HG02852 (cell line): ENCODE measurements at regions not wholly inside any gene's neighbourhood (a gene's known extent, or its start where the extent isn't known, plus 50 kb on each side); places are given as distances from the start of the nearest gene placed in this dataset.

Experiments
- ATAC-seq: cut with Tn5 transposase; IDR thresholded peaks from one replicate; pipeline ENCODE4 v1.9.1; 2021; ENCODE audit warnings: mild to moderate bottlenecking, moderate library complexity; ENCODE audit not compliant: unreplicated experiment

DNA sequence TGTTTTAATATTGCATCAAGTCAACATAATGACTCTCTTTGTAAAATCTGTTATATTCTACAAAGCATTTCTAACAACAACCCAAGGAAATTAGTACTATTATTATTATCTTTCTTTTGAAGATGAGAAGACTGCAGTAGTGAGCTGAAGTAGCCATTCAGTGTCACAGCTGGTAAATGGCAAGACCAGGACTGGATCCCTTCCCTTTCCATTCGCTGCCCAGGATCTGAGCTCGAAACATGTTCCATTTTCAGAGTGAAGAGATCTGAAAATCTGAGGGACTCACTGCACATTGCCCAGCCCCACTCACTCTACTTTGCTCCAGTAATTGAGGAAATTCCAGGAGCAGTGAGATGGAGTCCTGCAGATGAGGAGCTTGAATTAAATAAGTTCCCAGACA lies 240.0 kb upstream of the BLID start:
- ATAC-seq: no peak

DNA sequence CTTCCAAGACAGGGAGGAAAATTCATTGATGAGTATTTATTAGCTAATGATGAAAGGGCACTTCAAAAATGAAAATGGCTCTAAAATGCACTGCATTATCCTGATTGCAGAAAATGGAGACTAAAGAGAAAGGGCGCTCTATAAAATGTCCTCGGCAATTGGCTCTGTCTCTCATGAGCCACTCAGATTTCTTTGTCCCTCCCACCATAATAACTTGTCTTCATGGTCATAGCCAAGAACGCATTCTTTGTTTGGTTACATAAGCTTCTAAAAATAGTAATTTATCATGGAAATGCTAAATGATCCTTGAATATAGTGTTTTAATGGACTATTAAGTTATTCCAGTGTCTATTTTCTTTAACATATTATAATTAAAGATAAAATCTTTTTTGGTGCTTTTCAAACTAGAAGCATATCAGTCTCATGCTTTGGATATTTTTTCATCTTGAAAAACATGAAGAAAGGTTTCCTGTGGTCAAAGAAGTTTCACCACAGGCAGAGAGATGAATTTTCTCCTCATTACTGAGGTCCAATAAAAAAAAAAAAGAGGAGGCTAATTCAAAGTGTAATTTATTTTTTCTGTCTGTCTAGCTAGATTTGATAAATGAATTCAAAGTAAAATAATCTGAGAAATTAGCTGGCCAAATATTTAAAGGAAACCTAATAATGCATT lies 238.1 kb upstream of the BLID start:
- ATAC-seq: no peak

DNA sequence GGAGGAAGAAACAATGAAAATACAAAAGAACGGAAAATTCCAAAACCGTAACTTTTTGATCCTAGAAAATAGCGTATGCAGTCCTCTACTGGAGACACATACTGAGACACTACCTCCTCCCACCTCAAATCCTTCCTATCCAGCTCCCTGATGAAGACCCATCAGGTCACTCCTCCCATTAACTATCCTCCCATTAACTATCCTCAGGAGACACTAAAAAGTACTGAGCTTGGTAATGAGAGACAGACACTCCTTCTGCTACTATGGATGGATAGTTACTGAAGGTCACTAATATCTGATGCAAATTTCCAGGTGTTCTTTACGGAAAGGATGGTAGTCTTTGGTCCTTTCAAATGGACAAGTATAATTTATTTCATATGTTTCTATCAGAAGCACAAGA lies 237.5 kb upstream of the BLID start:
- no peak for ATAC-seq

DNA sequence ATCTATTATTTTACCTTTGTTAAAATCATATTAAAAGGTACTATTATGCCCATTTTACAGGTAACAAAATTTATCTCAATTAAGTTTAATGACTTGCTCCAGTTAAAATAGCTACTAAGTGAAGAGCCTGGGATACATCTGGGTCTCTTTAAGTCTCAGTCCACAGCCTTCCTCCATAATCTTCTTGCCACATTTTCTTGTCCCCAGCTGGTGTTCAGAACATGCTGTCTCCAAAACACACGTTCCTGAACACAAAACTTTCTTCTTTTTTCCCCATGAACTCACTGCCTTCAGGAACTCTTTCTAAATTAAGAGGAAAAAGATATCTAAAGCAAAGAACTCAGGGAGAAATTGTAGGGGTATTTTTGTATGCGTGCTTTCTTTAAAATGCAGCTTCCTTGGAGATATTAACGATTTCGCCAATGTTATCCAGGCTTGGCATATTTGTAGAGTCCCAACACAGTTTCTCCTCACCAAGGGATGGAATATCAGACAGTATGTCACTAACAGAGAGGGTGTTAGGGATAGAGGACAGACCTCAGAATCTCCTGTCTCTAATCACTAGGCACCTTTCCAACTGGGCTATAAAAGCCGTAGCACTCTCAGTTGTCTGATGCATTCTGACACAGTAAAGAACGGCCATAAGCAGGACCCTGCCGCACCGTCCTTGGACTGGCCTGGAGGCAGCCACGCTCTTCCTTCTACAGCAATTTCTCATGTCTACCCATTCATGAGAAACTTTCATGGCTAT lies 232.8 kb upstream of the BLID start:
- ATAC-seq: no peak

DNA sequence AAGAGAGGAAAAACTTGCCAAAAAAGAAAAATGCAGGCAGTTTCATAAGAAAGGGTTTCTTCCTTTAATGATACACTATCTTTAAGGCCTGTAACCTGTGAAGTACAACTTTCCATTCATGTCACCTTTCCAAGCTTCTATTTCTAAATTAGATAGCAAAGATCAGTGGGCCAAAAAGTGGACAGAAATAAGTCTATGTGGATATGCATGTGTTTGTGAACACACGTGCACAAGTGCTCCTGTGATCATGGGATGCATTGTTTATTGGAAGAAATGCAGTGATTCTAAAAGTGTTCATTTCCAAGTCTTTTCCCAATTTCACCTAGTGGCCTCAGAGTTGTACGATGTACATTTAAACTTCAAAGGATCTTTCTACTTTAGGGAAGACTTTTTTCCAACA lies 230.0 kb upstream of the BLID start:
- no peak for ATAC-seq

DNA sequence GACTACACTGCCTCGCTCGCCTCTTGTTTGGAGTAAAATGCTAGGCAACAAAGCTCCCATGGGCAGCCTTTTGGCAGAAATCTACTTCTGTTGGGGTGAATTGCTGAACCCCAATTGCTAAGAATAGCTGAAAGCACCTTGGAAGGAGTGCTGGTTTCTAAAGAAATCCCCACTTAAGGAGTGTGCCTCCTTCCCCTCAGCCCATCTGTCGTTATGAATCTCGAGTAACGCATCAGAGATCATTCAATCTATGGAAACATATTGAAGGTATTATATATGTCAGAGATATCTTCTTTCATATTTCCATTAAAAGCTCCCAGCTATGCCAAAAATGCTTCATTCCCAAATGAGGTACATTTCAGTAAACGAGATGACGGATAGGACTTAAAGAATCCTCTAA lies 229.6 kb upstream of the BLID start:
- ATAC-seq: no peak

DNA sequence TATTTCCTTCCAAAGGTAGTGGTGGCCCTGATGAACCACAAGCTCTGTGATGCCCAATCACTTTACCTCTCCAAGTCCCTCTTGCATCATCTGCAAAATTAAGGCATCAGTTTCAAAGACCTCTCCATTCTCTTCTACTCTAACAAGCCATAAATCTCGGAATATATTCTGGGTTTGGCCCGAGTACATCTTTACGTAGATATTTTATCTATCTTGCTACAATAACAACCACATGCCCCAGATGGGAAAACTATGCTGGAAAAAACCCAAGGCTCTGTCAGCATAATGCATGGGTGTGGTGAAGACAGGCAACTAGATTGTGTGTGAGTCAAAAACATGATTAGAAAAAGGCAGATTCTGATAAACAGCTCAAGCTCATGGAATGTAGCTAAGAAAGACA lies 228.2 kb upstream of the BLID start:
- no peak for ATAC-seq

DNA sequence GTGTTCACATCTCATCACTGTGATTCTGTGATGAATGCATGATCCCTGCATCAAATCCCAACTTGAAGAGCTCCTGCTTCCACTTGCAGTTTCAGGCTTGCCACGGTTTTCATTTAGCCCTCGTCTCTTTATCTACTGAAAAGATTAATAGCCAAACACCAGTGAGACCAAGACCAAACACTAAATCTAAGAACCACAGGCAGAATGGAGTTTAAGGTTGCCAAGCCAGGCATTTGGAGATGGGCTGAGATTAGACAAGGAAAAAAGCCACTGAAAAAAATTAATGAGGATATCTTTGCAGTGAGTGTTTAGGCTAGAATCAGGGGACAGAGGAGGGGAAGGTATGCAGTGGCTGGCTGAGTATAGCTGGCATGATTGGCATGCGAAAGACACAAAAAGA lies 227.2 kb upstream of the BLID start:
- ATAC-seq: no peak

DNA sequence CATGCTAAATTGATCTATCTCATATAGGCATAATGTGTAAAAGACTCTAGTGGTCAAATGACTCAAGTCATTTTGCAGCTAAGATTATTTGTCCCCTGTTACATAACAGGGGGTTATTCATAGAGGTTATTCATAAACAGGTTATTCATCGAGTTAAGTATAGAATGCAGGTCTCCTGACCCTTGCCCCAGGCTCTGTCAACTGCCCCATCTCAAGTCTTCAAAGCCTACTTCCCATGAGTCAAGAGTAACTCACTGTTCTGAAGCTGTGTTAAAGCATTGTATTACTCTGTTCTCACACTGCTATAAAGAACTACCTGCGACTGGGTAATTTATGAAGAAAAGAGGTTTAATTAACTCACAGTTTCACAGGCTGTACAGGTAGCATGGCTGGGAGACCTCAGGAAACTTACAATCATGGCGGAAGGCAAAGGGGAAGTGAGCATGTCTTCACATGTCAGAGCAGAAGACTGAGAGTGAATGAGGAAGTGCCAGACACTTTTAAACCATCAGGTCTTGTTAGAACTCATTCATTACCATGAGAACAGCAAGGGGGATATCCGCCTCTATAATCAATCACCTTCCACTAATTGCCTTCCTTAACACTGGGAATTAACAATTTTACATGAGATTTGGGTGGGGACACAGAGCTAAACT lies 226.2 kb upstream of the BLID start:
- ATAC-seq: no peak

DNA sequence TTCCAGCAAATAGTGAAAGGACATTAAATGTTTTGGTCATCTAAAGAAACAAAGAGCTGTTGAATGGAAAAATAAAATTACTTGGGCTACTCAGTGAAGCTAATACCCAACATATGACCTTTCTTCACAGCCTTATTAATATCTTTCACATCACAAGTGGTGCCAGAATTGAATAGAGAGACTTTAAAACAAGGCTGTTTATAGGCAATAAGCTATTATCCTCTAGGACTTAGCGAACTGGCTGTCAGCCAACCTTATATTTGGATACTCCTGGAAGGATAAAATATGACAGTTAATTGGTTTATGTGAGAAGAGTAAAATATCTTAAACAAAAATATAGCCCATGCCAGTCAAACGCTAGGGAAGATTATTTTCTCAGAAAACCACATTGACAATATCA lies 225.5 kb upstream of the BLID start:
- ATAC-seq: no peak

DNA sequence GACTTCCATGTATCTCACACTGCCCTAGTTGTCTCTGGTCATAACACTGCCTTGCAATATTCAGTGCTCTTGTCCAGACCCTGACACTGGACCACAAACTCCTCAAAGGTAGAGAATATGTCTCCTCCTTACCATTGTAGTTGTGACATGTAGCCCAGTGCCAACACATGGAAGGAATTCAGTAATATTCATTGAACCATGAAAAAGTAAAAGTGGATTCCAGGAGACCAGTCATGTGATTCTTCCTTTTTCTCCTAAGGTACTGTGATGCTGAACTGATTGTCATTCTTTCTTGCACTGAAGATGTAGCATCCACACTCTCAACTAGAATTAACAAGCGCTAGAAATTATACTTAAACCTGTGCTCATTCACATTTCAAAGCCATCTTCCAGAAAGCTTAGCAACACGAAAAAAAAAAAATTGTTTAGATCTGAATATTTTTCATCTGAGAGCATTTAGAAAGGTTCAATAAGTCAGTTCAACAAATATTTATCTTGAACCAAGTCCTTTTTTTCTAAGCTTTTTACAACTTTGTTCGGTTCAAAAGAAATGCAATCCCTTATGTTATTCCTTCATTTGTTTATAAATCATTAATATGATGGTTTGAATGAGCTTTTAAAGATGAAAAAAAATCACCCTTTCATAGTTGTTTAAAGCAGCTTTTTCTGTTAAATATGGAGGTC lies 224.7 kb upstream of the BLID start:
- no peak for ATAC-seq

DNA sequence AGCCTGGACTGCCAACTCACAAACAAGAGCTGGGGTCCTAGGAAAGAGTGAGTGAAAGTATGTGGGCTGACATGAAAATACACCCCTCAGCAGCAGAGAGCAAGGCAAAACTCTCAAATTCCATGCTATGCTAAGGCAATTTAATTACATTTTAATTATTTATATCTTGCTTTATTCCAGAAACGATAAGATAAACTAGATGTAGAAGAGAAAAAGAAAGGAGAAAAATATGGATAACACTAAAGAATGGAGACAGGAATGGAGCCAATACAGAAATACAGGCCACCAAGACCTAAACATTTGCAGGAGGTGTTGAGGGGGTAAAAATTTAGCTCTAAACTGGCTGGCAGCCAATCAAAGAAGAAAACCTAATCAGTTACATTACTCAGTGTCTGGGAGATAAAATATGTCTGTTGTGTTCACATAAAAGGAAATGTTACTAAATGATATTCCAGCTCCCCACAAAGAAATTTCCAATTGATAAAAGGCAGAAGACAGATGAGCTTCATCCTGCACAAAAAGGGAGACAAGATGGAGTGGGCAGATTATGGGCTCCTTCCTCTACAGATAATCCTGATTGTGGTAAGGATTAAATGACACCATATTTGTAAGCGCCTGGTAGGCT lies 223.5 kb upstream of the BLID start:
- no peak for ATAC-seq

DNA sequence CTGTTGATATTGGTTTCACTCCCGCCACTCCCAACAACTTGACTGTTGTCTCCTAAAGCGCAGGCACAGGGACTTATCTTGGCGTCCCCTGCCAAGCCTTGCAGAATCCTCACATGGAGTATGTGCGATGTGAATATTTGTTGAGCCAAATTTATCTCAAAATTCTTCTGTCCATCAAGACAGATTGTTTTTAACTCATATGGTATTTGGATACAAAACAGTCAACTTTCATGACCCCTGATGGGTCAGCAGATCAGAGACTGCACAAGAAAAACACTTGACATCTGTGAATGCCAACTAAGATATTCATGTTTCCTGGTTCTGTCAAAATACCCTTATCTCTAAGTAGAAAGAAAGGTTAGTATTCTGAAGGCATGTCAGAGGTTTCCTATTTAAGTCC lies 221.7 kb upstream of the BLID start:
- no peak for ATAC-seq

DNA sequence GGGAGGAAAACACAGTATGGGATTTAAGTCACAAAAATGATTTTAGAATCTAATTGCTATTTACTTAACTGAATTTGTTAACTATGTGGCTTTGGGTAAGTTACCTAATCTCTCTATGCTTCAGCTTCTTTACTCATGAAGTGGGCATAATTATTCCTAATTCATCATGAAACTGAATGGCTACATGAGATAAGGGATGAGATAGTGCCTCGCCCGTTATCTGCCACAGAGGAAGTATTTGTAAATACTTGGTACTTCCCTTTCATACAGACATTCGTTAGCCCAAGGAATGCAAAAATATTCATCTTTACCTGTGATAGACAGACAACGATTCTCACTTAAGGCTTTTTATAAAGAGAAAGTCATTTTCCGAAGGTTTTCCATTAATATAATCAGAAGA lies 221.2 kb upstream of the BLID start:
- ATAC-seq: no peak

DNA sequence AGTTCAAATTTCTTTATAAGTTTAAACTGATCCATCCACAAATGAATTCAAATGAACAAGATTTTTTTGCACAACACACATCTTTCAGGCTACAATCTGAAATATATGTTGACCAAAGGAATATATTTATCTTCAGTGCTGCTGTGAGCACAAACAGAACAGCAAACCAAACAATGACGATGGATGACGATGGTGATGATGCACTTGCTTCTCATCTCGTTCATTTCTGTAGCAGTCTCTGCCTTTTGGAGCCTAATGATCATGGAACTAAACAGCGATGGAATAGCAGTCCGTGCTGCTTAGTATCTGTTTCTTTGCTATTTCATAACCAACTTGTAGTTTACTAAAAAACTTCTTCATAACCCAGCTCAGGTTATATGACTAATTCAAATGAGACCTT lies 220.7 kb upstream of the BLID start:
- ATAC-seq: no peak

DNA sequence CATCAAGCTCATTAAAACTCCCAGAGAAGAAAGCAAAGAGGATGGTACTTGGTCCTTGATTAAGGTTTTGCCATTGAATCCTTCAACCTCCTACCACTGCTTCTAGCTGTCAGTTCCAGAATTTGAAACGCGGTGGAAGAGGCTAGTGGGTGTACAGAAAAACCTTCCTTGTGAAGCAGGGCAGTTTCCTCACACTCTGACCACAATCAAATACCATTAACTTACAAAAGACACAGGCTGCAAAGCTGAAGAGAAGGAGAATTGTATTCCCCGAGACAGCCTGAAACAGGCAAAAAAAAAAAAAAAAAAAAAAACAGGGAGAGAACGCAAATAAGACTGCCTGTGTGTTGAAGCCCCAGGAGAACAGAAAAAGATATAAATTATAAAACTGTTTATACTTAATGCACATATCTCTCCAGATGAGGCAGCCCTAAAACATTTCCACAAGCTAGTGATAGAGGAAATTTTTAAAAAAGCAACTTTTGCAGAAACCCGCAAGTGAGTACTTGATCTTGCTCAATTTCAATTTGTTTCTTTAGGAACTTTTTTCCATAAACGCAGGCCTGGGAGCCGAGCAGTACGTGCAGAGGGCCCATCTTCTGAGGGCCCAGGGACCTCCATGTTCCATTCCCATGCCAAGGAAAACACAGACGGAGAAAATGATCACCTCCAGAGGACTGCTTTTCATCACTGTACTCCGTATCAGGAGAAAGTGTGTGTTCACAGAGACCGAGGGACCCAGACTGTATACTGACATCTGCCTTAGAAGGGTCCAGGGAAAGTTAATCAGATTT lies 218.7 kb upstream of the BLID start:
- ATAC-seq: no peak

DNA sequence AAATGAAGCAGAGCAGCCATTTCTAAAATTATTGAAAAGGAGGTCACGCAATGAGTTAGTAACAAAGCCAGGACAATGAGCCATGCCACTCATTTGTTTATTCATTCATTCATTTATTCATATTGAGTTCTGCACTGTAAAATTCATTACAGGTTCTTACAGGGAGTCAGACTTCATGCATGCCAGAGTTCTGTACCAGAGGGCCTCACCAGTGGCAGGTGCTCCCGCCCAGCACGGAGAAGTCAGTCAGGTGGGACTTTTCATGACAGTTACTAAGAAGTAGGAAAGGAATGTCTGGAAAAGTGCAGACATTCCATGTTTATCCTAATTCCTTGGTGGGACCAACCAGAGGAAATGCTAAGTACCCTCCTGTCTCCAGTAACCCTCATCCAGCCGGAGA lies 217.5 kb upstream of the BLID start:
- ATAC-seq: no peak

DNA sequence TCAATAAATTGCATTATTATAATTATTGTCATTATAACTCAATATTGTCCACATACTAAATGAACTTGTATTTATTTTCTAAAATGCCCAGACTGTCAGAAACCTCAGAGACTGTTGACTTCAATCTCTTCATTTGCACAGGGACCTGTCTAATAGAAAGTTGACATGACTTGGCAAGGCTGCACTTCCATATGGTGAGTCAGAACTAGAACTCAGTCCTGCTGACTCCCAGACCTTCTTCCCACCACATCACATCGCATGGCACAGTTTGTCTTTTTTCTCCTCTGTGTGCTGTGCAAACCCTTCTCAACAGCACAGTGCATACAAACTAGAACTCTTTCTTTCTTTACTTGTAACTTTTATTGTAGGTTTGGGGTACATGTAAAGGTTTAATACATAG lies 215.1 kb upstream of the BLID start:
- no peak for ATAC-seq

DNA sequence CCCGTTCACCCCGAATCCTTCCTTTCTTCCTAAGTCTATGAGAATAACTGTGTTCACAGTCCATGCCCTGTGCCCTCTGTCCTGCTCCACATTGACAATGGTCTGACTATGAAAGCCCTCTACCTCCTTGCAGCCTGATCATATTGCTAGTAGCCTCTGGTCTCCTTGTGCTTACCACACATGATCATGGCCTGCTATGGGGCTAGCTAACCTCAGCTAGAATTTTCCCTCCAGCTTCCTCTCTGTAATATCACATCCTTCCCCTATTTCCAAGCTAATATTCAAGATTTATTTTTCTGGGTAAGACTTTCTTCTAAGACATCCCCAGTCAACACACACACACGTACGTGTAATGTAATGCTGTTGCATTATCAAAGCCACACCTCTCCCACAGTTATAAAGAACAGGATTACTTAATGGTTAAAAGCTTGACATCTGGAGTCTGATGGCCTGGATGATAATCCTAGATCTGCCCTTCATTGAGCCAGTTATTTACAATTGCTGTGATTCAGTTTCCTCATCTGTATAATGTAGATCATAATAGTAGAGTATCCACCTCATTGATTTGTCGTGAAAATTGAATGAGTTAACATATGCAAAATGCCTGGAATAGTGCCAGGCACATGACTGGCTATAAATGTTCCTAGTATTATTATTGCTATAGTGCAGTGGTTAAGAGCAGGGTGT lies 214.4 kb upstream of the BLID start:
- ATAC-seq: no peak

DNA sequence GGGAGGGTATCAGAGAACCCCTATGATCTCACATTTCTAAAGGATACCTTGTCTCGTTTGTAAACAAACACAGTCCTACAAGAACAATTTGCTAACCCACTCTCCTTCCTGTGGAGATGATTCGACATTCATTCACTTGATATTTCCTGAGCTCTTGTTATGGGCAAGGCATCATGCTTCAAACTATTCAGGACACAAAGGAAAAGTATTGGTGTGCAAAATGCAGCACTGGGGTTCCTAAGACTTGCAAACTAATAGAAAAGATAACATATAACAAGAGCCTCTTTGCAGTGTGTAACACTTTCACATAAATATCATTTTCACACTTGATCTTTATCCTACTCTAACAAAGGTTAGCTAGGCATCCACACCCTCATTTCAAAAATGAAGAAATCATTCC lies 211.5 kb upstream of the BLID start:
- no peak for ATAC-seq
